Muscle layer of duodenum (tissue), 2 donors: ENCODE measurements at regions not wholly inside any gene's neighbourhood (a gene's known extent, or its start where the extent isn't known, plus 50 kb on each side); places are given as distances from the start of the nearest gene placed in this dataset.

Experiments used
- H3K27ac ChIP-seq: one replicate; pipeline ENCODE4 v1.7.0; 2013; ENCODE audit warnings: mild to moderate bottlenecking, low read length
- H3K27me3 ChIP-seq: one replicate; pipeline ENCODE4 v1.7.0; 2013; ENCODE audit warnings: low read depth, mild to moderate bottlenecking, control low read depth, low read length
- H3K36me3 ChIP-seq, 2 donors: one replicate each; pipeline ENCODE4 v1.7.0; 2013; ENCODE audit warnings: low read length in 2 of 2, control low read depth in 1 of 2, mild to moderate bottlenecking in 1 of 2; ENCODE audit not compliant: insufficient read depth in 2 of 2, control insufficient read depth in 1 of 2
- H3K4me1 ChIP-seq, 2 donors: one replicate each; pipeline ENCODE4 v1.7.0; 2013; ENCODE audit warnings: low read length in 2 of 2, mild to moderate bottlenecking in 2 of 2, control low read depth in 1 of 2, moderate library complexity in 1 of 2; ENCODE audit not compliant: insufficient read depth in 2 of 2, control insufficient read depth in 1 of 2
- H3K4me3 ChIP-seq, 2 donors: one replicate each; pipeline ENCODE4 v1.7.0; 2013; ENCODE audit warnings: low read length in 2 of 2, low read depth in 1 of 2, mild to moderate bottlenecking in 1 of 2
- H3K9me3 ChIP-seq, 2 donors: one replicate each; pipeline ENCODE4 v1.7.0; 2013; ENCODE audit warnings: low read length in 2 of 2, control low read depth in 1 of 2, mild to moderate bottlenecking in 1 of 2; ENCODE audit not compliant: control insufficient read depth in 1 of 2
- donor health status: healthy.

DNA sequence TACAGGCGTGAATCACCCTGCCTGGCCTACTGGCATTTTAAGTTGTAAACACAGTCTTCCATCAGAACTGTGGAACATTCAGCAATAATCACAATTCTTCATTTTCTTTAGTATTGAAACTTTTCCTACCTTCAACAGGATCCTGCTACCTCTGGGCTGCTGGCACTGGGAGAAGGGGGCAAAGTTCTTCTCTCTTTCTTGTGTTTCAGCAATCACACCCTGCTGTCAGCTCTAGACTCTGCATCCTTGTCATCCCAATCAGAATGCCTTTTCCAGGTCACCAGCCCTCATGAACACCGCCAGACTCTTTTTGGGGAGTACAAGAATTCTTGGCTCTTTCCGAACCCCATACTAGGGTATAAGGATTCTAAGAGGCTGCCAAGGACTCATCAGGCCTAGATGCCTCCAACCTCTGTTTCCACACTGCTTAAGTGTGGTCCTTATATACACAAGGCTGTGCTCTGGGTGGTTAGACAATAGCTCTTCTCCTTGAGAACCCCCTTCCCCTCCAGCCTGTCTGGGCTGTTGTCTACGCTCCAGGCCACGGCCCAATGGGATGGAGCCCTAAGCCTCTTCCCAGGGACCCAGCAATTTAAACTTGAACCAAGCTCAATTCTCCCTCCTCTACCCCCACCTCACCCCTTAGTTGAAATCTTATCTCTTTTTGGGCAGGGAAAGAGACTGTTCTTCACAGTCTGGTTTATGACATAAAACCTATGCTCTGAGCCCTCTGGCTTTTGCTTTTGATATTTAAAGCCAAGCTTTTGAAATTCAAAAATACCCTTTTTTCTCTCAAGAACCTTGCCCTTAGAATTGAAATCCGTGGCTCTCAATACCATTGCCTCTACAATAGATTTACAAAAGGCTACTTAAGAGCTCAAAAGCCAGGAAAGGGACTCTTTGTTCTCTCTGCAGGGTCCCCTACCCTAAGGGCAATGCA lies 327.4 kb downstream of the BUD13 start:
- no peaks in the 10 kb centered on the region for H3K4me1 ChIP-seq
- peak overlapping the region; percentile 31 for H3K27ac ChIP-seq
- peaks cover 4 to 9% of the 10 kb centered on the region in 2 donors for H3K9me3 ChIP-seq
- H3K27me3 ChIP-seq, result no peaks in the 10 kb centered on the region
- H3K36me3 ChIP-seq, result no peaks in the 10 kb centered on the region
- H3K4me3 ChIP-seq, result no peak overlapping the region

DNA sequence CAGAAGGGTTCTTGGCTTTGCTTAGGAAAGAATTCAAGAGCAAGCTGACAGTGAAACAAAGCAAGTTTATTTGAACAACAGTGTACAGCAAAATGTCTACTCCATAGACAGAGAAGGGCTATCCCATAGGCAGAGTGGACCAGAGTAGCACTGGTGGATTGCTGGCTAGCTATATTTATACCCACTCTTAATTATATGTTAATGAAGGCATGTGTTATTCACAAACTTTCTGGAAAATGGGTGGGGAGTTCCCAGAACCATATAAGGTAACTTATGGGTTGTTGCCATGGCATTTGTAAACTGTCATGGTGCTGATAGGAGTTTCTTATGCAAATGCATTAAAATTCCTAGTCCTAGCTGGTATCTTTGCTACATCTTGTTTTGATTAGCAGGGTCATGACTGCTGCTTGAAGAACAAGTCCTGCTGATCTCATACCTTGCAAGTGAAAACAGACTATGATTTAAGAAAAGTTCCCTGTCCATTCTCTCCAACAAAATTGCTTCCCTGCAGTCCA lies 330.5 kb downstream of the BUD13 start:
- Histone ChIP-seq H3K36me3 (no peaks in the 10 kb centered on the region), H3K27me3 (no peaks in the 10 kb centered on the region), H3K4me1 (no peaks in the 10 kb centered on the region), H3K9me3 (peaks cover 4% of the 10 kb centered on the region in 2 donors), H3K27ac (no peak overlapping the region), H3K4me3 (no peak overlapping the region)

DNA sequence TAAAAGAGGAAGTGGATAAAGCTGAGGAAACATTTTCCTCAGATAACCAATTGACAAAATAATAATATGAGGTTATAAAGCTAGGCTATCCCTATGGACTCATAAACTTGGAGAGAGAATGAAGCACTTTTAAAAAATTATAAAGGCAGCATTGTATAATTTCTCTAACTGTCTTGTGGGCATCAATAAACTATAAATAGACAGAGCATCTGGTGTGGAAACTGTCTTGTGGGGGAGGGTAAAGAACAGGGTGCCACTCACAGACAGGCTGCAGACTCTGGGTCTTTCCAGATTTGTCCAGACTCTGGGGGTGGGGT lies 333.5 kb downstream of the BUD13 start:
- no peaks in the 10 kb centered on the region for H3K36me3 ChIP-seq
- no peak overlapping the region for H3K4me3 ChIP-seq
- H3K27ac ChIP-seq, result no peak overlapping the region
- H3K9me3 ChIP-seq, result peaks cover 4% of the 10 kb centered on the region in 2 donors
- no peaks in the 10 kb centered on the region for H3K27me3 ChIP-seq
- no peaks in the 10 kb centered on the region for H3K4me1 ChIP-seq

DNA sequence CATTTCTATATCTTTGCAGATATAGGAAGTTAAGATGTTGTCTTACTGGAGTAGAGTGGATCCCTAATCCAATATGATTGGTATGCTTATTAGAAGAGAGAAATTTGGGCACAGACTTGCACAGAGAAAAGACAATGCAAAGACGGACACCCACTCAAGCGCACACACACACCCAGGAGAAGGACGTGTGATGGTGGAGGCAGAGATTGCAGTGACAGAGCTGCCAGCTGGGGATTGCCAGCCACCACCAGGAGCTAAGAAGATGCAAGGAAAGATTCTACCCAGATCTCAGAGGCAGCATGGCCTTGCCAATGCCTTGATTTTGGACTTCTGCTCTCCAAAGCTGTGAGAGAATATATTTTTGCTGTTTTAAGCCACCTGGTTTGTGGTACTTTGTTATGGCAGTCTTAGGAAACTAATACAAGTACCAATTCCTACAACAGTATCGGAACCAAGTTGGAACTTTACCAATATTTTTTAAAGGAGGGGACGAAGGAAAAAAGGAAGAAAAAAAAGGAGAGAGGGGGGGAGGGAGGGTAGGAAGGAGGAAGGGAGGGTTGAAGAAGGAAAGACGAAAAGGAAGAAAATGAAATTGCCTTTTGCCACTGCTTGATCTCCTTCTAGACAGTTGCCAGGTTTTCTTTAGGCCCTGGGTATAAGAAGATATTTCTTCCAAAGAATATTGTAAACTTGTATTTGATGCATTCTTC lies 334.0 kb downstream of the BUD13 start:
- no peaks in the 10 kb centered on the region for H3K36me3 ChIP-seq
- H3K4me1 ChIP-seq, result no peaks in the 10 kb centered on the region
- H3K4me3 ChIP-seq, result no peak overlapping the region
- H3K9me3 ChIP-seq, result peaks cover 4% of the 10 kb centered on the region in 2 donors
- H3K27me3 ChIP-seq, result no peaks in the 10 kb centered on the region
- H3K27ac ChIP-seq, result no peak overlapping the region

DNA sequence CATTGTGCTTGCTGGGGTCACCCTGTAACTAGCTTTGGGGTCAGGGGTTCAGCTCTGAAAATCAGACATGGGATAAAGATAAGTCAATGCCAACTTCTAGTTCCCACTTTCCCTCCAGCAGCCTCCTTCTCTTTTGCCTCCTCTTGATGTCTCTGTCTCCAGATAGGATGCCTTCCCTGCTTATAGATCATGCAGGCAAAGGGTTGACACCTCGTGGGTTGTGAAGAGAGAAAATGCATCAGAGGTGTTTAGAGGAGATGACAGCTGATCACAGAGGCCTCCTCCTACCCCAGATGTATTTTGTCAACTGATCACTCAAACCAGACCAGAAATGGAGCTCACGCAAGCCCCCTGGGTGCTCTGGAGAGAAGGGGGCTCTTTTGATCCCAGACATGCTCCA lies 337.8 kb downstream of the BUD13 start:
- H3K36me3 ChIP-seq, result no peaks in the 10 kb centered on the region
- no peaks in the 10 kb centered on the region for H3K9me3 ChIP-seq
- H3K4me1 ChIP-seq, result no peaks in the 10 kb centered on the region
- no peaks in the 10 kb centered on the region for H3K27me3 ChIP-seq
- no peak overlapping the region for H3K4me3 ChIP-seq
- no peak overlapping the region for H3K27ac ChIP-seq

DNA sequence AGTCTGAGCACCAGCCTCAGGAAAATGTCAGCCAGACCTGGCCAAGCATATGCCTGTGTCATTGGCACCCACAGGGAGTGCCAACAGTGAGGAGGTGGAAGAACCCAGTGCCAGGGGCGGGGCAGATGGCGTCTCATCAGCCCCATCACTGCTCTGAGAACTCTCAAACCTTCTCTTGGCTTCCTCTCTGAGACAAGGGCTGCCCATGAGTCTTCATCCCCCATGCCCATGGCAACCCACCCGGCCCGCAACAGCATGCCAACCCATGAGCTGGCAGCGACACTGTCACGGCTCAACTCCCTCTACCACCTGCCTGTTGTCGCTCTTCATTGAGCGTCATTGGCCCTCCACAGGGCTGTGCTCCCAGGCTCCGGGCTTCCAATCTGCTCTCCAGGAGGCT lies 340.5 kb downstream of the BUD13 start:
- H3K4me3 ChIP-seq, result no peak overlapping the region
- H3K36me3 ChIP-seq, result no peaks in the 10 kb centered on the region
- H3K9me3 ChIP-seq, result no peaks in the 10 kb centered on the region
- H3K27me3 ChIP-seq, result no peaks in the 10 kb centered on the region
- H3K27ac ChIP-seq, result no peak overlapping the region
- H3K4me1 ChIP-seq, result peaks cover 0 to 11% of the 10 kb centered on the region in 2 donors

DNA sequence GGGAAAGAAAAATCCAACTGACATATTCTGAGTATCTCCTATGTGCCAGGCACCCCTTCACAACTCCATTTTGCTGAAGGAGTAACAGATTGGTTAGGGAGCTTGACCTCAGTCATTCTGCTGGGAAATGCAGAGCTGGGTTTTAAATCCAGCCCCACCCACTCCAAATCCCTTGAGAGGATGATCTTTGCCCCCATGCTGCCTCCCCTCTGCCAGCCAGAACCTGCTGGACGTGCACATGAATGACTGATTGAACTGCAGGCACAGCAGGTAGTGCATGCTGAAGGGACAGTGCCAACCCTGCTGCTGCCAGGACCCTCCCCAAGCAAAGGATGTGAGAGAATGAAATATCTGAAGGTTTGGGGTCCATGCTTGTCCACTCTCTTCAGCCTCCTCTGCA lies 340.9 kb downstream of the BUD13 start:
- Histone ChIP-seq H3K4me1 (peaks cover 0 to 11% of the 10 kb centered on the region in 2 donors), H3K9me3 (no peaks in the 10 kb centered on the region), H3K27me3 (no peaks in the 10 kb centered on the region), H3K27ac (no peak overlapping the region), H3K4me3 (no peak overlapping the region), H3K36me3 (no peaks in the 10 kb centered on the region)

DNA sequence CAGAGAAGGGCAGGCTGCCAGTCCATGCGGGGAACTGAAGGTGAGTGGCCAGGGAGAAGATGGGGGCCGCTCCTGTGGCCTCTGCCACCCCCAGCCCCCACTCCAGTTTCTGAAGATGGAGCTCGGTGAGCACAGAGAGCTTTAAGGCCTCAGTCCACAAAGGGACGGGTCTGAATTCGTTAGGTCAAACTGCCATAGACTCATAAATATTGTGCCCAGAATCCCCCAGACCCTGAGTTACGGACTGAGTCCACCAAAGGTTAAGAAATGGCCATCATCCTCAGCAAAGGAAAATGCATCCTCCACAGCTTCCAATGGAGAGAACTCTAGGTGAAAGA lies 344.2 kb downstream of the BUD13 start:
- no peaks in the 10 kb centered on the region for H3K27me3 ChIP-seq
- no peaks in the 10 kb centered on the region for H3K36me3 ChIP-seq
- H3K27ac ChIP-seq, result no peak overlapping the region

DNA sequence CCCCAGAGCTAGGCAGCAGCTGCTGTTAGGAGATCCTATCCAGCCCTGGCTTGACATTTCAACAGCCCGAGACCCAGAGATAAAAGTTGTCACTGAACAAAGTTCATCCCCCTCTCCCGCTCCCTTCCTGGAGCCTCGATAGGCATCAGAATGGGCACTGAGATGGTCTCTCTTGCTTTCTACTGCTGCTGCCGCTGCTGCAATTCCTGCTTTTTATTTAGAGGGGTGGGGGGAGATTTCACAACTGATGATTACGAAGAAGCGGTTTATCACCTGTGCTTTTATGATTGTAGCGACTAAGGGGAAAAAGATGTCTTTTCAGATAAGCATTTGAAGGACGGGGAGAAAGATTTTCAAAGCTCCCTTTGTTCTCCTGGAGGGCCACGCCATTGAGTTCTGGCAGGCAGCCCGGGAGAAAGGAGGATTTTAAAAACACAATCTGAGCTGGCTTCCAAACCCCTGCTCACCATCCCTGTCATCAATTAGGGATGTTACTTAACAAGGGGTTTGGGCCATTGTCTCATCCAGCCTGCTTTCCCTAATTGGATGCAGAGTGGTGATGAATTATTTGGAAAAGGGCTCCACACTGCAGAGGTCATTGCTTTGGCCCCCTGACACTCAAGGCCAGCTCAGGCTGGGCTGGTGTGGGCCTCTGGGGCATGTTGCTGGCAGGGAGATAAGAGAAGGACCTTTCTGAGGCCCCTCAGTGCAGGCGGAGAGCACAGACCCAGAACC lies 344.7 kb downstream of the BUD13 start:
- H3K36me3 ChIP-seq, result no peaks in the 10 kb centered on the region
- no peak overlapping the region for H3K27ac ChIP-seq
- no peaks in the 10 kb centered on the region for H3K27me3 ChIP-seq
- no peaks in the 10 kb centered on the region for H3K9me3 ChIP-seq
- no peak overlapping the region for H3K4me3 ChIP-seq
- peaks cover 0 to 11% of the 10 kb centered on the region in 2 donors for H3K4me1 ChIP-seq

More for the DNA sequence above, 344.2 kb downstream of the BUD13 start:
- no peaks in the 10 kb centered on the region for H3K9me3 ChIP-seq
- H3K4me1 ChIP-seq, result peaks cover 0 to 11% of the 10 kb centered on the region in 2 donors
- no peak overlapping the region for H3K4me3 ChIP-seq

DNA sequence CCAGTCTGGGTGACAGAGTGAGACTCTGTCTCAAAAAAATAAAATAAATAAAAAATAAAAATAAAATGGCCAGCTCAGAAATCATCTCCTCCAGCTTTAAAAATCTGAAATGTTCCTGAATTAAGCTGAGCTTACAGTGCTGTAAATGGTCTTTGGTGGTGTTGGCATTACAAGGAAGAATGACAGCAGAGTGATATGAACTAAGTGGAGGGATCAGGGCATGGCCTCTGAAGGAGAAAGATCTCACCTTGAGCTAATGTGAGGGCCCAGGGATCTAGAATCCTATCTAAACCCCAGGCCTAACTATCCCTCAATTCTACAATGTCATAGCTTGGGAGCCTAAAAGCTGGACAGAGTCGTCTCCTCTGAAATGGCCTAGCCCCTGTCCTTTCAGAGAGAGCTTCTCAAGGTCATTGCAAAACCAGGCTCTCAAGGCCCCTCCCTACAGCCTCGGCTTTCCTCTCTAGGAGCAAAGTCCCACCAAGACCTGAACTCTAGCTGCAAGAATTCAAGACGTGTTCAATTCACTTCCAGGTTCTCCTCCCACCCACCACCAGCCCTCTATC lies 345.4 kb downstream of the BUD13 start:
- Histone ChIP-seq H3K27ac (no peak overlapping the region), H3K9me3 (no peaks in the 10 kb centered on the region), H3K4me3 (no peak overlapping the region), H3K36me3 (no peaks in the 10 kb centered on the region), H3K4me1 (peaks cover 0 to 11% of the 10 kb centered on the region in 2 donors), H3K27me3 (no peaks in the 10 kb centered on the region)

DNA sequence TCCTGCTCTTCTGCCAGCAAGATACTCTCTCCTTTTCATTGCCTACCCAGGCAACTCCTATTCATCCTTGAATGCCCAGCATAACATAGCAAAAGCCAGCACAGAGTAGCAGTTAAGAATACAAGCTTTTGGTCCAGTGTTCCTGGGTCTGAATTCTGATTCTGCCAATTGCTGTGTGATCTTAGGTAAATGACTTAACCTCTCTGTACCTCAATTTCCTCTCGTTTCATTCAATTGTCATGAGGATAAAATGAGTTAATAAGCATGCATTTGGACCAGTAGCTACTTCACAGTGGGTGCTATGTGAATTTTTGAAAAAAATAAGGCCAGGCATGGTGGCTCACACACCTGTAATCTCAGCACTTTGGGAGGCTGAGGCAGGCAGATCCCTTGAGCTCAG lies 346.0 kb downstream of the BUD13 start:
- peaks cover 0 to 11% of the 10 kb centered on the region in 2 donors for H3K4me1 ChIP-seq
- H3K9me3 ChIP-seq, result no peaks in the 10 kb centered on the region
- no peaks in the 10 kb centered on the region for H3K27me3 ChIP-seq
- H3K27ac ChIP-seq, result no peak overlapping the region
- no peak overlapping the region for H3K4me3 ChIP-seq
- no peaks in the 10 kb centered on the region for H3K36me3 ChIP-seq
